Endothelial cell of umbilical vein (primary cell): ENCODE measurements at regions not wholly inside any gene's neighbourhood (a gene's known extent, or its start where the extent isn't known, plus 50 kb on each side); places are given as distances from the start of the nearest gene placed in this dataset.

Experiments used
- BruUV-seq: library from RNA; stranded (reverse); fragments of 400-500 nt; replicated peaks from 2 replicates; lab custom pipeline; 2021; lab: Mats Ljungman, UMichigan
- CTCF ChIA-PET: fragments of 300-600, 350-600 bp; sonication (Branson Sonifier 250); formaldehyde crosslinking; loops from one replicate; lab custom pipeline; 2021; ENCODE audit warnings: antibody characterized with exemption, inconsistent platforms; lab: Charles Lee
- POLR2A ChIA-PET: fragments of 300-600, 350-600 bp; sonication (Branson Sonifier 250); formaldehyde crosslinking; loops from one replicate; lab custom pipeline; 2021; ENCODE audit warnings: antibody characterized with exemption, inconsistent platforms; lab: Charles Lee
- DNase-seq: peaks from one replicate; pipeline ENCODE4 v3.0.0-alpha.2; 2011; ENCODE audit warnings: low read depth, low spot score
- FAIRE-seq: peaks from 2 replicates; lab custom pipeline; 2011; peaks lifted over from hg19 to GRCh38; lab: Jason Lieb, UNC
- H2AFZ ChIP-seq: 2 replicates; pipeline ENCODE4 v1.6.0; 2012; ENCODE audit warnings: low read depth, low read length, control low read depth, inconsistent platforms
- H3K27ac ChIP-seq: 2 replicates; pipeline ENCODE4 v1.5.1; 2011; ENCODE audit warnings: low read depth, mild to moderate bottlenecking, control low read depth, low read length, moderate library complexity; ENCODE audit not compliant: insufficient read depth
- H3K27me3 ChIP-seq, 2 experiments: 2 replicates each; pipeline versions ENCODE4 v1.6.0 to v1.6.1; 2011; ENCODE audit warnings: low read length in 2 of 2, mixed read lengths in 1 of 2; ENCODE audit not compliant: control insufficient read depth in 2 of 2, insufficient read depth in 2 of 2
- H3K36me3 ChIP-seq, 2 experiments: 2 replicates in 1 of 2; 3 replicates in 1 of 2; pipeline ENCODE4 v1.5.1; 2011; ENCODE audit warnings: low read length in 2 of 2, mild to moderate bottlenecking in 1 of 2, moderate library complexity in 1 of 2; ENCODE audit not compliant: control insufficient read depth in 2 of 2, insufficient read depth in 2 of 2; ENCODE audit errors: extremely low read depth in 1 of 2
- H3K4me1 ChIP-seq: 3 replicates; pipeline ENCODE4 v1.5.1; 2011; ENCODE audit warnings: mild to moderate bottlenecking, low read length; ENCODE audit not compliant: control insufficient read depth, insufficient read depth; ENCODE audit errors: extremely low read depth
- H3K4me2 ChIP-seq: 2 replicates; pipeline ENCODE4 v1.6.1; 2011; ENCODE audit warnings: low read length, control low read depth, mixed read lengths; ENCODE audit not compliant: insufficient read depth
- H3K4me3 ChIP-seq, 3 experiments: fragments of 200-600 bp in 1 of 3; sonication (generic), shearing (Covaris generic) in 1 of 3; replicated peaks in 1 of 3; 2 replicates each; pipeline ENCODE4 v1.5.1; 2011 to 2016; ENCODE audit warnings: control low read depth in 3 of 3, low read length in 3 of 3, mild to moderate bottlenecking in 2 of 3, inconsistent platforms in 1 of 3, low read depth in 1 of 3, moderate library complexity in 1 of 3; ENCODE audit not compliant: insufficient read depth in 1 of 3
- H3K79me2 ChIP-seq: 2 replicates; pipeline ENCODE4 v1.6.0; 2012; ENCODE audit warnings: low read length, inconsistent platforms; ENCODE audit not compliant: control insufficient read depth, insufficient read depth
- H3K9ac ChIP-seq: replicated peaks from 2 replicates; pipeline ENCODE3; 2011; ENCODE audit warnings: low read length, control low read depth; ENCODE audit not compliant: insufficient read depth; ENCODE audit errors: extremely low read depth
- H3K9me1 ChIP-seq: replicated peaks from 3 replicates; pipeline ENCODE4 v1.6.0; 2011; ENCODE audit warnings: mild to moderate bottlenecking, low read length; ENCODE audit not compliant: control insufficient read depth, insufficient read depth; ENCODE audit errors: extremely low read depth
- H3K9me3 ChIP-seq: replicated peaks from 2 replicates; pipeline ENCODE4 v1.5.1; 2012; ENCODE audit warnings: low read length, inconsistent platforms; ENCODE audit not compliant: control insufficient read depth, insufficient read depth
- H4K20me1 ChIP-seq: replicated peaks from 2 replicates; pipeline ENCODE3; 2011; ENCODE audit warnings: mild to moderate bottlenecking, low read length; ENCODE audit not compliant: control insufficient read depth, insufficient read depth; ENCODE audit errors: extremely low read depth
- CTCF ChIP-seq, 2 donors: IDR thresholded peaks; 1 replicate in 1 of 2; 2 replicates in 1 of 2; pipeline ENCODE4 v1.5.1; 2011; ENCODE audit warnings: low read length in 2 of 2, mild to moderate bottlenecking in 2 of 2, moderate library complexity in 2 of 2, control low read depth in 1 of 2, inconsistent platforms in 1 of 2, low read depth in 1 of 2; ENCODE audit not compliant: insufficient read depth in 1 of 2; ENCODE audit errors: extremely low read depth in 1 of 2
- EZH2 ChIP-seq: IDR thresholded peaks from 2 replicates; pipeline ENCODE4 v1.6.1; 2012; ENCODE audit warnings: borderline replicate concordance, low read depth, mild to moderate bottlenecking, moderate library complexity, low read length, inconsistent platforms; ENCODE audit not compliant: severe bottlenecking
- FOS ChIP-seq: IDR thresholded peaks from 2 replicates; pipeline ENCODE4 v1.6.1; 2011; ENCODE audit warnings: mild to moderate bottlenecking, low read length, moderate library complexity, borderline replicate concordance; ENCODE audit not compliant: insufficient read depth
- GATA2 ChIP-seq: IDR thresholded peaks from 2 replicates; pipeline ENCODE4 v1.7.0; 2011; ENCODE audit warnings: low read depth, mild to moderate bottlenecking, moderate library complexity, mixed read lengths, low read length; ENCODE audit not compliant: insufficient read length, insufficient read depth
- JUN ChIP-seq: IDR thresholded peaks from 2 replicates; pipeline ENCODE4 v1.6.1; 2011; ENCODE audit warnings: borderline replicate concordance, low read depth; ENCODE audit not compliant: insufficient read length, insufficient read depth
- MYC ChIP-seq: IDR thresholded peaks from one replicate; pipeline ENCODE4 v1.6.1; 2011; ENCODE audit warnings: mild to moderate bottlenecking, low read depth, low read length
- POLR2A ChIP-seq: IDR thresholded peaks from 2 replicates; pipeline ENCODE4 v1.6.1; 2012; ENCODE audit warnings: low read depth, mild to moderate bottlenecking, control low read depth, low read length
- POLR2AphosphoS5 ChIP-seq: IDR thresholded peaks from 2 replicates; pipeline ENCODE4 v1.6.1; 2012; ENCODE audit warnings: low read depth, mild to moderate bottlenecking, control low read depth, low read length, moderate library complexity; ENCODE audit not compliant: insufficient read depth
- dilution Hi-C: fragments of 300-500 bp; cut with MboI; formaldehyde crosslinking; loops from one replicate; pipeline ENCODE4 v1.15.0; 2019; ENCODE audit warnings: low sequenced_read_pairs; ENCODE audit not compliant: extremely low pct_ligation_motif_present
- intact Hi-C: fragments of 100-400 bp; cut with micrococcal nuclease; formaldehyde crosslinking; loops from one replicate; pipeline ENCODE4 v1.10.0; 2022
- TF ChIP-seq, protein P1 (sequence below): IDR thresholded peaks from 2 replicates; pipeline ENCODE4 v1.6.1; 2011; ENCODE audit not compliant: insufficient read depth, insufficient read length

DNA sequence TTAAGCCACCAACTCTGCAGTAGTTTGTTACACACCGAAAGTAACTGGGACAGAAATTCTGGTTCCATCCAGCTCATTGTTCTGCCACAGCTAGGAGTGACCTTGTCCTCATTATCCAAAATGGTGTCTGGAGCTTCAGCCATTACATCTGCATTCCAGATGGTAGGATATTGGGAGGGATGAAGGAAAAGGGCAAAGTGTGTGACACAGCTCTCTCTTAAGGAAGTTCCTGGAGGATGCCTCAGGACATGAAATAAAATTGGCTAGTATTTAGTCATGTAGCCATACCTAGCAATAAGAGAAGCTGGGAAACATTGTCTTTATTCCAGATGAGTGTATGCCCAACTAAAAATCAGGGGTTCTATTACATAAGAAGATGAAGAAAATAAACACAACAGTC lies 262.0 kb downstream of the BCOR start:
- Histone ChIP-seq H4K20me1 (no peaks in the 10 kb centered on the region), H3K9me1 (peaks cover 2% of the 10 kb centered on the region), H2AFZ (no peak overlapping the region), H3K4me2 (no peak overlapping the region), H3K27me3 (no peaks in the 10 kb centered on the region), H3K36me3 (no peaks in the 10 kb centered on the region), H3K9ac (no peak overlapping the region), H3K9me3 (no peaks in the 10 kb centered on the region), H3K79me2 (no peaks in the 10 kb centered on the region), H3K4me3 (no peak overlapping the region), H3K27ac (no peak overlapping the region), H3K4me1 (no peaks in the 10 kb centered on the region)
- intact Hi-C loops = no loop called here
- FAIRE-seq (peak; percentile 59), DNase-seq (no peak)
- ChIA-PET CTCF (no interaction called here), POLR2A (no interaction called here)
- TF ChIP-seq POLR2A (no peak), GATA2 (no peak), JUN (no peak)
- dilution Hi-C loops = no loop called here
- BruUV-seq = no TSS peak

- Histone ChIP-seq H3K9ac (no peak overlapping the region), H3K27ac (no peak overlapping the region)
- TF ChIP-seq FOS = no peak
- no peak for TF ChIP-seq EZH2
- no peak for TF ChIP-seq CTCF (IDR thresholded peaks at IDR 0.05; ENCODE audit: extremely low read depth in 1 of 2, insufficient read depth in 1 of 2, low read depth in 1 of 2, low read length in 2 of 2)
- no peak for TF ChIP-seq GATA2
- TF ChIP-seq, protein P1, sequence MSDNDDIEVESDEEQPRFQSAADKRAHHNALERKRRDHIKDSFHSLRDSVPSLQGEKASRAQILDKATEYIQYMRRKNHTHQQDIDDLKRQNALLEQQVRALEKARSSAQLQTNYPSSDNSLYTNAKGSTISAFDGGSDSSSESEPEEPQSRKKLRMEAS = no peak
- TF ChIP-seq POLR2AphosphoS5 = no peak
- TF ChIP-seq JUN = no peak
- TF ChIP-seq MYC = no peak
Observed at GRCh38 chrX:39836802-39837420, 260.8 kb downstream of the BCOR start.

More at GRCh38 chrX:39836802-39837420, 260.8 kb downstream of the BCOR start:
- intact Hi-C loops (no loop called here), dilution Hi-C loops (no loop called here)
- Histone ChIP-seq H2AFZ (no peak overlapping the region), H3K79me2 (no peaks in the 10 kb centered on the region), H3K27me3 (no peaks in the 10 kb centered on the region), H3K4me2 (no peak overlapping the region), H3K4me3 (no peak overlapping the region), H3K9me3 (no peaks in the 10 kb centered on the region), H3K4me1 (no peaks in the 10 kb centered on the region), H3K9me1 (peaks cover 2% of the 10 kb centered on the region), H3K36me3 (no peaks in the 10 kb centered on the region), H4K20me1 (no peaks in the 10 kb centered on the region)
- DNase-seq (no peak), FAIRE-seq (no peak)
- ChIA-PET POLR2A (no interaction called here), CTCF (interaction anchor here (0.6 kb wide), 1 partner anchor 220 kb away, joined by 3 read pairs; no protein-coding TSS in a partner anchor)
- no TSS peak for BruUV-seq
